ENCODE measurements at regions not wholly inside any gene's neighbourhood (a gene's known extent, or its start where the extent isn't known, plus 50 kb on each side); places are given as distances from the start of the nearest gene placed in this dataset.

- no peak for TF ChIP-seq CTCF (IDR thresholded peaks at IDR 0.05; ENCODE audit: low read depth, low read length)
- Histone ChIP-seq H3K27ac (no peak overlapping the region), H3K27me3 (ENCODE audit: insufficient read depth, low read depth, severe bottlenecking) (no peaks in the 10 kb centered on the region), H3K9me3 (ENCODE audit: severe bottlenecking) (no peaks in the 10 kb centered on the region), H3K36me3 (no peaks in the 10 kb centered on the region), H3K4me3 (ENCODE audit: low read depth, low read length) (no peak overlapping the region)
- DNase-seq = no peak
These were observed 1257.9 kb downstream of the PCDH17 start for GRCh38 chr13:58889474-58889873.

- H3K4me3 ChIP-seq (ENCODE audit: low read depth, low read length) = no peak overlapping the region
- no peak for TF ChIP-seq CTCF (IDR thresholded peaks at IDR 0.05; ENCODE audit: low read depth, low read length)
- DNase-seq = no peak
- no peaks in the 10 kb centered on the region for H3K27me3 ChIP-seq (ENCODE audit: insufficient read depth, low read depth, severe bottlenecking)
- no peaks in the 10 kb centered on the region for H3K36me3 ChIP-seq
- no peak overlapping the region for H3K27ac ChIP-seq
- no peaks in the 10 kb centered on the region for H3K9me3 ChIP-seq (ENCODE audit: severe bottlenecking)
These were observed 1261.9 kb downstream of the PCDH17 start for GRCh38 chr13:58893396-58893795.

- no peaks in the 10 kb centered on the region for H3K36me3 ChIP-seq
- H3K27ac ChIP-seq = no peak overlapping the region
- no peak for TF ChIP-seq CTCF (IDR thresholded peaks at IDR 0.05; ENCODE audit: low read depth, low read length)
- DNase-seq = no peak
- H3K9me3 ChIP-seq (ENCODE audit: severe bottlenecking) = no peaks in the 10 kb centered on the region
- no peaks in the 10 kb centered on the region for H3K27me3 ChIP-seq (ENCODE audit: insufficient read depth, low read depth, severe bottlenecking)
- H3K4me3 ChIP-seq (ENCODE audit: low read depth, low read length) = no peak overlapping the region
These were observed 1257.3 kb downstream of the DIAPH3 start for GRCh38 chr13:58906329-58907007.

GRCh38 chr13:58907347-58907746, 1256.4 kb downstream of the DIAPH3 start:
- Histone ChIP-seq H3K9me3 (ENCODE audit: severe bottlenecking) (no peaks in the 10 kb centered on the region), H3K27me3 (ENCODE audit: insufficient read depth, low read depth, severe bottlenecking) (no peaks in the 10 kb centered on the region), H3K4me3 (ENCODE audit: low read depth, low read length) (no peak overlapping the region), H3K27ac (no peak overlapping the region), H3K36me3 (no peaks in the 10 kb centered on the region)
- no peak for DNase-seq
- no peak for TF ChIP-seq CTCF (IDR thresholded peaks at IDR 0.05; ENCODE audit: low read depth, low read length)

GRCh38 chr13:58908019-58908679, 1255.6 kb downstream of the DIAPH3 start:
- no peaks in the 10 kb centered on the region for H3K9me3 ChIP-seq (ENCODE audit: severe bottlenecking)
- TF ChIP-seq CTCF (IDR thresholded peaks at IDR 0.05; ENCODE audit: low read depth, low read length) = no peak

More at GRCh38 chr13:58908019-58908679, 1255.6 kb downstream of the DIAPH3 start:
- Histone ChIP-seq H3K27ac (no peak overlapping the region), H3K36me3 (no peaks in the 10 kb centered on the region), H3K27me3 (ENCODE audit: insufficient read depth, low read depth, severe bottlenecking) (no peaks in the 10 kb centered on the region), H3K4me3 (ENCODE audit: low read depth, low read length) (no peak overlapping the region)
- no peak for DNase-seq

Data from WERI-Rb-1 (cell line).